GM19035 (cell line): ENCODE measurements at regions not wholly inside any gene's neighbourhood (a gene's known extent, or its start where the extent isn't known, plus 50 kb on each side); places are given as distances from the start of the nearest gene placed in this dataset.
A peak's percentile ranks its signal among the peaks of the same experiment; 100 is the strongest.

Experiments used
- ATAC-seq: cut with Tn5 transposase; IDR thresholded peaks from one replicate; pipeline ENCODE4 v1.9.1; 2021; ENCODE audit not compliant: unreplicated experiment

GRCh38 chr7:32273297-32273696 is 203.1 kb upstream of the PDE1C start:
- no peak for ATAC-seq

GRCh38 chr7:32266932-32267475 is 196.8 kb upstream of the PDE1C start:
- no peak for ATAC-seq

DNA sequence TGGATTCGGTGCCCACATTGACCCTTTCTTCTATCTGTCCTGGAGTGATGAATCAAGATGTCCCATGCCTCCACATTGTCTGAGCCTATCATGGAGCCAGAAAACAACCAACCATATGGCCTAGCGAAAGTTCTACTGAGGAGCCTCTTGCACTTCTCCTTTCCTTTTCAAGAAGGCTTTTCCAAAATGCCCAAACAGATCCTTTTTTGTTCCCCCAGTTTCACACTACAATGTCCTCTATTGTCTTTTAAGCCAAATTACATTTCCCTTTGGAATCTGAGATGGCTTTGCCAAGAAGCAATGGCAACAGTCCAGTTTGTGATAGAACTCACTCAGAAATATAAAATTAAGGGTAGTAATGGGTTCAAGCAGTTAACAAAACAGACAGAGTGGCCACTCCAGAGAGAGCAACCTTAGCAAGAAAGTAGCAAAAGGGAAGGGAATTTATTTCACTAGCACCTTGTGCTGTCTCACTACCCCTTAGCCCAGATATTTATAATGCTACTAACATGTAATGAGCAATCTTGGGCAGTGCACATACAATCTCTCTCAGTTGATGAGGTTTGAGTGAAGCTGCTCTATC is 194.6 kb upstream of the PDE1C start:
- ATAC-seq, result no peak

DNA sequence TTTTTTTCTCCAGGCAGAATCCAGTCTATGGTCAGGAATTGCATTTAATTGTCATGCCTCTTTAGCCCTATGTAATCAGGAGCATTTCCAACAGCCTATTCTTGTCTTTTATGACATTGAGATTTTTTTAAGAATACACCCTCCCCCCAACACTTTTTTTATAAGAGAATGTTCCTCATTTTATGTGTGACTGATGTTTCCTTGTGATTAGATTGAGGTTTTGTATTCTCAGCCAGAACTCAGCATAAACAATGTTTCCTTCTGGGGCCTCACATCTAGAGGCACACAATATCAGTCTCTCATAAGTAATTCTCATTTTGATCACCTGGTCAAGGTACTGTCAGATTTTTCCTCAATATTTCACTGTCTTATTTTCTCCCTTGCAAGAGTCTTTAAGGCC is 193.4 kb upstream of the PDE1C start:
- no peak for ATAC-seq

GRCh38 chr7:32262315-32262714 is 192.1 kb upstream of the PDE1C start:
- no peak for ATAC-seq

- ATAC-seq, result peak; percentile 88
Measured at GRCh38 chr7:32259931-32260596, 189.9 kb upstream of the PDE1C start.

GRCh38 chr7:32258265-32258664 is 188.1 kb upstream of the PDE1C start:
- no peak for ATAC-seq

- ATAC-seq, result no peak
Measured at GRCh38 chr7:32257621-32258020, 187.4 kb upstream of the PDE1C start.

DNA sequence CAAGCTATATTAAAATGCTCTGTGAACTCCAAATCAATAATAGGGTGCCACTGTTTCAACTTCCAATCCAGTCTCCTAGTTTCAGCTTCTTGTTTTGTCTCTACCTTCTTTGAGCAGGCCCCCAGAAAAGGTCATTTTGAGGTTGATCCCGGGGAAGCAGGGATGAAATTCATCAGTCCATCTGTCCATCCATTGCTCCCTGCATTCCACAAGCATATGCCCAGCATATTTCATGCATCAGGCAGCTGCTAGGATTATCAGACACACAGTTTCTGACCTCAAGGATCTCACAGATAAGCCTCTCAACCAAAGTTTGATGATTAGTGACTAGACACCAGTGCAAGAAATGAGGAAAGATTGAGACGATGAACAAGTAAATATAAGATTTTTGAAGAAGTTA is 186.6 kb upstream of the PDE1C start:
- ATAC-seq, result no peak

GRCh38 chr7:32256376-32256775 is 186.2 kb upstream of the PDE1C start:
- no peak for ATAC-seq

DNA sequence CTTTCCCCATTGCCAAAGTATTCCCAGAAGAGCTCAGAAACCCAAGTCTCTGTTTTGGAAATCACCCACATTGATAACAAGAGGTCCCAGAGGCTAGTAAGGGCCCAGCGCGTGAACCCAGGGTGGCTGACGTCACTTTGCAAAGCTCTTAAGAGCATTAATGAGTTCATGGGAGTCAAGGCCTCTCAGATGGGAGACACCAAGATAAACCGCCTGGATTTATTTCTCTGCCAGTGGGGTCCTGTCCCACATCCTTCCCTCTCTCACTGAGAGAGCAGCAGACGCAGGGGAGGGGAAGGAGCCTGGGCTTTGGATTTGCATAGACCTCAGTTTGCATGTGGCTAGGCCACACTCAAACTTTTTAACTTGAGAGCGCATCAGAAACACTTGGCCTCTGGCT is 184.8 kb upstream of the PDE1C start:
- peak; percentile 50 for ATAC-seq

DNA sequence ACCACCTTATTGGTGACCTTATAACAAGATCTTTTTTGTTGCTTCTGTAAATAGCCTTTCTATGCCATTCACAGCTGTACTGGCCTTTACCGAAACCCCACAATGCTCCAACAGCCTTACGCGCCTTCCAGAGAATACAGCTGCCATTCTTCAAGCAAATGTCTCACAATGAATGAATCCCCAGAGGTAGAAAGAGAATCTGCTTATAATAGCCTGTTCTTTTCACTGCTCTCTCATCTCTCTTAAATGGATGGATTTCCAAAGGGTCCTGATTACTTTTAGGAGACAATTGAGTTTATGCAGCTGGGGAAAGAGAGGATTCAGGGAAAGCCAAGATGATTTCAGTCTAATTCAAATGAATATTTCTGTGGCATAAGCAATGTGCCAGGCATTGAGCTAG is 183.1 kb upstream of the PDE1C start:
- ATAC-seq, result no peak

DNA sequence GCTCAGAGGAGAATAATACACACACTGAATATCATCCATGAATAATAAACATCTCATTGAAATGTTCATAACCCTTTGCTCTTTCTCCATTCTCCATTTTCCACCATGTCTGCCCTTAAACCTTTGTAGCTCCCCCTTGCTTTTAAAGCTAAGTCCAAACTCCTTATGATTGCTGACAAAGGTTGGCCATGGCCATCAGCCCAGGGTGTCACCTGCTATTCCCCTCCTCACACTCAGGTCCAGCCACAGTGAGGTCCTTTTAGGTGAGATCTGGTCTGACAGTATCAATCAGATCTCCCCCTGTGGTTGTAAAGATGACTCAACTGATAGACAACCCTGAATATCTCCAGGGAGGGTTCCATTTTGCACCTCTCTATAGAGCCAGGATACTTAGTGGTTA is 181.5 kb upstream of the PDE1C start:
- no peak for ATAC-seq

DNA sequence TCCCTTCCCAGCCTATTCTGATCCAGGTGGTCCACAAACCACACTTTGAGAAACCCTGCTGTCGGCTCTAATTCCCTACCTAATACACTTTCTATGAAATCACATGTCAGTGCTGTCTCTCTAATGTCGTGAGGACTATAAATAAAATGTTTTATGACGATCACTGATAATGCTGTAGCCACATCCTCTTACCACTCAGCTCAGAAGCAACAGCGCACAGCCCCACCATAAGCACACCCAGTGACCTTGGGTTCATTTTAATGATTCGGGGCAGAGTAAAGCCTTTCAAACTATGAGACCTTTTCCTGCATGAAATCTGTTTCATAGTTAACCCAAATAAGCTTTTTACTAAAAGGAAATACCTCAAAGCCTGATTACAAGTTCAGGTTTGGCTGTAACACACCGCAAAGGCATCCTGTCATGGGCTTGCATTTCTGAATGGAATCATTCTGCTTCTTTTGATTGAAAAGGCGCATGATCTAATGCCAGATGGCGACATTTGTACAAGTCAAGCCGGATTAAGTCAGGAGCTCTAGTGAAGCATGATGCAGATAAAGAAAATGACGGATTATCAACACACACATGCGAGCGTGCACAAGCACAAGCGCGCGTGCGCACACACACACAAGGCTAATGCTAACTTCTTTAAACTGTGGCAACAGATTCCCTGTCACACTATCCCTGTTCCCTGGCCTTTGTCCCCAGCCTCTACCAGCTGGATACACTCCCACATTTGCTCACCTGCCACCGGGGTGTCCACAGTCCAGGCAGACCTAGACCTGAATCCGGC is 180.5 kb upstream of the PDE1C start:
- ATAC-seq, result no peak

DNA sequence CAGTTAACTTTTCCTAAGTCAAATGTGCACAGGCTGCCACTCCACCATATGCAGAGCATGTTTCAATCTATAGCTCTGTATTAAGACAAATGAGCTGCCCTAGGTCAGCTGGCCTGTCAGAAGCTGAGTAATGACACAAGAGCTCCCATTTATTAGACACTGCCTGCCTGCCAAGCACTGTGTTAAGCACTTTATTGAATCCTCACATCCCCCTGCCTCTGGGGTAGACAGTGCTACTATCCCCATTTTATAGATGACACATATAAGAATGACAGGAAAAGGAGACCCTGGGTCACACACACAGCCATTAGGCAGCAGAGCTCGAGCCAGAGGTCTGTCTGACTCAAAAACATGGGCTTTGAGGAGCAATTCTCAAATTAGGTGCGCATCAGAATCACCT is 179.8 kb upstream of the PDE1C start:
- no peak for ATAC-seq

GRCh38 chr7:32248522-32248921 is 178.3 kb upstream of the PDE1C start:
- ATAC-seq, result no peak

- ATAC-seq, result no peak
Measured at GRCh38 chr7:32244806-32245345, 174.7 kb upstream of the PDE1C start.

GRCh38 chr7:32243687-32244290 is 173.6 kb upstream of the PDE1C start:
- ATAC-seq, result no peak

GRCh38 chr7:32242436-32242835 is 172.2 kb upstream of the PDE1C start:
- no peak for ATAC-seq

GRCh38 chr7:32241636-32242035 is 171.4 kb upstream of the PDE1C start:
- no peak for ATAC-seq

DNA sequence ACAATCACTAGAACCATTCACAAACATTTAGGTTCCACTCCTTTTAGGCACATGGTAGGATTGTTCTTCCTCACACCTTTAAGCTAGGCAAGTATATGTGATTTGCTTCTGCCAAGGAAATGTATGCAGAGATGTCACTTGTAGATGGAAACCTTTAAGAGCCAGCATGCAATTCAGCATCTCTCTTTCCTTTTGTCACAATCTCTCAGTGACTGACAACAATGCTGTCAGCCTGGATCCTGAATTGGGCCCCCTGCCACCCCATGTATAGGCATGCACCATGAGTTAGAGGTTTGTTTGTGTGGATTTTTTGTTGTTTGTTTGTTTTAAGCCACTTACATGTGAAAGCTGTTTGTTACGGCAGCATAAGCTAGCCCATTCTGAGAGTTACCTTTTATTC is 169.6 kb upstream of the PDE1C start:
- no peak for ATAC-seq
